ENCODE measurements at regions not wholly inside any gene's neighbourhood (a gene's known extent, or its start where the extent isn't known, plus 50 kb on each side); places are given as distances from the start of the nearest gene placed in this dataset.

DNA sequence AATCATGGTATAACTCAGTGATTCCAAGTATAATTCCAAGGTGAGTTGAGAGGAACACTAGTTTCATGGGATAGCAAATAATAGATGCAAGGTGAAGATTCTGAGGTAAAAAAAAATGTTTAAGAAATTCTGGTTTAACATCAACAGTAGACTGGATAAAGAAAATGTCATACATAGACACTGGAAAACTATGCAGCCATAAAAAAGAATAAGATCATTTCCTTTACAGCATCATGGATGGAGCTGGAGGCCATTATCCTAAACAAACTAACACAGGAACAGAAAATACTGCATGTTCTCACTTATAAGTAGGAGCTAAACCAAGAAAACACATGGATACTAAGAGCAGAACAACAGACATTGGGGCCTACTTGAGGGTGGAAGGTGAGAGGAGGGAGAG is 54.6 kb upstream of the LEF1 start:
- Mint-ChIP-seq H3K27ac (no peak overlapping the region), H3K9me3 (ENCODE audit: insufficient read depth) (peaks cover 4% of the 10 kb centered on the region), H3K27me3 (no peaks in the 10 kb centered on the region), H3K4me3 (no peak overlapping the region), H3K4me1 (no peaks in the 10 kb centered on the region)
- no peaks in the 10 kb centered on the region for H4K20me1 ChIP-seq (ENCODE audit: control insufficient read depth, insufficient read depth, low read length, poor library complexity, severe bottlenecking)
- no peaks in the 10 kb centered on the region for H3K4me1 ChIP-seq (ENCODE audit: control insufficient read depth in 2 of 2, insufficient read depth in 2 of 2, low read length in 2 of 2)
- intact Hi-C loops (cut with micrococcal nuclease) = no loop called here
- no peak for ATAC-seq (ENCODE audit: low read depth)
- no peaks in the 10 kb centered on the region for H3K27me3 ChIP-seq (replicated peaks in 1 of 4; ENCODE audit: control extremely low read depth in 1 of 4, control insufficient read depth in 3 of 4, insufficient read depth in 4 of 4, low read length in 3 of 4)
- ChIA-PET CTCF (no interaction called here), POLR2A (no interaction called here)
- peaks cover 0 to 4% (median 3%) of the 10 kb centered on the region in 3 donors for H3K9me3 ChIP-seq (ENCODE audit: control extremely low read depth in 1 of 3, control insufficient read depth in 2 of 3, insufficient read depth in 1 of 3, low read length in 2 of 3)
- H2AFZ ChIP-seq (ENCODE audit: insufficient read depth, low read depth, low read length, poor library complexity, severe bottlenecking) = no peak overlapping the region
- no peak for DNase-seq
- no peak overlapping the region for H3K4me2 ChIP-seq (replicated peaks; ENCODE audit: low read depth, low read length, poor library complexity, severe bottlenecking)
- no peak overlapping the region for H3K9ac ChIP-seq (ENCODE audit: low read length)
- TF ChIP-seq, protein P1, sequence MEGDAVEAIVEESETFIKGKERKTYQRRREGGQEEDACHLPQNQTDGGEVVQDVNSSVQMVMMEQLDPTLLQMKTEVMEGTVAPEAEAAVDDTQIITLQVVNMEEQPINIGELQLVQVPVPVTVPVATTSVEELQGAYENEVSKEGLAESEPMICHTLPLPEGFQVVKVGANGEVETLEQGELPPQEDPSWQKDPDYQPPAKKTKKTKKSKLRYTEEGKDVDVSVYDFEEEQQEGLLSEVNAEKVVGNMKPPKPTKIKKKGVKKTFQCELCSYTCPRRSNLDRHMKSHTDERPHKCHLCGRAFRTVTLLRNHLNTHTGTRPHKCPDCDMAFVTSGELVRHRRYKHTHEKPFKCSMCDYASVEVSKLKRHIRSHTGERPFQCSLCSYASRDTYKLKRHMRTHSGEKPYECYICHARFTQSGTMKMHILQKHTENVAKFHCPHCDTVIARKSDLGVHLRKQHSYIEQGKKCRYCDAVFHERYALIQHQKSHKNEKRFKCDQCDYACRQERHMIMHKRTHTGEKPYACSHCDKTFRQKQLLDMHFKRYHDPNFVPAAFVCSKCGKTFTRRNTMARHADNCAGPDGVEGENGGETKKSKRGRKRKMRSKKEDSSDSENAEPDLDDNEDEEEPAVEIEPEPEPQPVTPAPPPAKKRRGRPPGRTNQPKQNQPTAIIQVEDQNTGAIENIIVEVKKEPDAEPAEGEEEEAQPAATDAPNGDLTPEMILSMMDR (IDR thresholded peaks at IDR 0.05) = no peak
- no peak for TF ChIP-seq EZH2 (IDR thresholded peaks at IDR 0.05; ENCODE audit: borderline replicate concordance, insufficient read depth, low read depth, low read length, poor library complexity, severe bottlenecking)
- H3K4me3 ChIP-seq (ENCODE audit: control extremely low read depth in 1 of 5, extremely low read depth in 1 of 5, insufficient read depth in 1 of 5, low read depth in 2 of 5, low read length in 4 of 5) = no peak overlapping the region
- no peak overlapping the region for H3K27ac ChIP-seq (ENCODE audit: low read length in 2 of 2)
- no peaks in the 10 kb centered on the region for H3K79me2 ChIP-seq (ENCODE audit: control insufficient read depth, insufficient read depth, low read length)
- H3K36me3 ChIP-seq (replicated peaks in 1 of 2; ENCODE audit: control extremely low read depth in 1 of 2, control insufficient read depth in 1 of 2, extremely low read depth in 1 of 2, insufficient read depth in 2 of 2, low read length in 1 of 2) = no peaks in the 10 kb centered on the region

DNA sequence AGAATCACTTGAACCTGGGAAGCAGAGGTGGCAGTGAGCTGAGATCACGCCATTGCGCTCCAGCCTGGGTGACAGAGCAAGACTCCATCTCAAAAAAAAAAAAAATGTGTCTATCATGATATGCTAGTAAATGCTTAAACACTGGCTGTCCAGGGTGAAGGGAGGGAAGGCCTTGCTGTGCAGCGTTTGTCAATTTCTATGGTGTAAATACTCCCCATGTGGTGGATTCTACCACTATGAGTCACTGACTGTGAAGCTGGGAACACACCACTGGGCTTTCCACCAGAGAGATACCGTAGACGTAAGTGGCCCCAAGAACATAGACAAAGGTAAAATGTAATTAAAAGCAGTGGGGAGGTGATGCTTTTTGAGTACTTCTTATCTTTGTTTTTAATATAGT is 51.3 kb upstream of the LEF1 start:
- no peaks in the 10 kb centered on the region for H3K4me1 Mint-ChIP-seq
- H4K20me1 ChIP-seq (ENCODE audit: control insufficient read depth, insufficient read depth, low read length, poor library complexity, severe bottlenecking) = no peaks in the 10 kb centered on the region
- no peaks in the 10 kb centered on the region for H3K27me3 ChIP-seq (replicated peaks in 1 of 4; ENCODE audit: control extremely low read depth in 1 of 4, control insufficient read depth in 3 of 4, insufficient read depth in 4 of 4, low read length in 3 of 4)
- H3K79me2 ChIP-seq (ENCODE audit: control insufficient read depth, insufficient read depth, low read length) = no peaks in the 10 kb centered on the region
- DNase-seq (no peak), ATAC-seq (ENCODE audit: low read depth) (no peak)
- H3K27me3 Mint-ChIP-seq = no peaks in the 10 kb centered on the region
- WGBS (ENCODE audit: insufficient coverage) = no CpG with 5 or more reads among the region's 5 CpGs
- no peak overlapping the region for H3K4me3 Mint-ChIP-seq
- H3K4me2 ChIP-seq (replicated peaks; ENCODE audit: low read depth, low read length, poor library complexity, severe bottlenecking) = no peak overlapping the region
- peaks cover 6% of the 10 kb centered on the region for H3K9me3 Mint-ChIP-seq (ENCODE audit: insufficient read depth)
- no peak overlapping the region for H3K27ac Mint-ChIP-seq
- CTCF ChIA-PET = no interaction called here
- intact Hi-C loops (cut with micrococcal nuclease) = no loop called here
- H3K9ac ChIP-seq (ENCODE audit: low read length) = no peak overlapping the region
- POLR2A ChIA-PET = no interaction called here
- no peaks in the 10 kb centered on the region for H3K36me3 ChIP-seq (replicated peaks in 1 of 2; ENCODE audit: control extremely low read depth in 1 of 2, control insufficient read depth in 1 of 2, extremely low read depth in 1 of 2, insufficient read depth in 2 of 2, low read length in 1 of 2)
- no peak overlapping the region for H3K4me3 ChIP-seq (ENCODE audit: control extremely low read depth in 1 of 5, extremely low read depth in 1 of 5, insufficient read depth in 1 of 5, low read depth in 2 of 5, low read length in 4 of 5)
- TF ChIP-seq, protein P1 (IDR thresholded peaks at IDR 0.05) = no peak
- H3K4me1 ChIP-seq (ENCODE audit: control insufficient read depth in 2 of 2, insufficient read depth in 2 of 2, low read length in 2 of 2) = no peaks in the 10 kb centered on the region
- no peak overlapping the region for H2AFZ ChIP-seq (ENCODE audit: insufficient read depth, low read depth, low read length, poor library complexity, severe bottlenecking)
- peaks cover 0 to 1% (median 0%) of the 10 kb centered on the region in 3 donors for H3K9me3 ChIP-seq (ENCODE audit: control extremely low read depth in 1 of 3, control insufficient read depth in 2 of 3, insufficient read depth in 1 of 3, low read length in 2 of 3)
- H3K27ac ChIP-seq (ENCODE audit: low read length in 2 of 2) = no peak overlapping the region

Measured in B cell (primary cell).